SIG-M5 treated with dmso at 0.1 percent for 504 hours (cell line): ENCODE measurements at regions not wholly inside any gene's neighbourhood (a gene's known extent, or its start where the extent isn't known, plus 50 kb on each side); places are given as distances from the start of the nearest gene placed in this dataset.

Experiments
- DNase-seq: peaks from one replicate; lab custom pipeline; 2025; ENCODE audit not compliant: unreplicated experiment; lab: John Stamatoyannopoulos, UW

DNA sequence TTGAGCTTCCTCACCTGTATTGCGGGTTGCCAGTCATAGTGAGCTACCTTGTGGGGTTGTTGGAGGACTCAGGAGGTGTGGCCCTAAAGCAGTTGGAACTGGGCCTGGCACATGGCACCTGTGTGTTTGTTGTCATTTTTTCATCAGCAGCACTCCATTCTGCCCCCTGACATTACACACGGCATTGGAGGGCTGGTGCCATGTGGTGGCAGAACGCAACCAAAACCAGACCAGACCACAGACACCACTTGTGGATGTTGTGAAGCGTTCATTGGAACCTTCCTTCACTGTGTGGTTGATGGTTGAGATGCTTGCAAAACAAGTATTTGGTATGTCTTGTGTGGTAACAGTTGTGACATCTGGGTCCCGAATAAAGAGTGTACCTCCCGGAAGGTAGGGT is 113.2 kb upstream of the ERCC6L2 start:
- DNase-seq = no peak

DNA sequence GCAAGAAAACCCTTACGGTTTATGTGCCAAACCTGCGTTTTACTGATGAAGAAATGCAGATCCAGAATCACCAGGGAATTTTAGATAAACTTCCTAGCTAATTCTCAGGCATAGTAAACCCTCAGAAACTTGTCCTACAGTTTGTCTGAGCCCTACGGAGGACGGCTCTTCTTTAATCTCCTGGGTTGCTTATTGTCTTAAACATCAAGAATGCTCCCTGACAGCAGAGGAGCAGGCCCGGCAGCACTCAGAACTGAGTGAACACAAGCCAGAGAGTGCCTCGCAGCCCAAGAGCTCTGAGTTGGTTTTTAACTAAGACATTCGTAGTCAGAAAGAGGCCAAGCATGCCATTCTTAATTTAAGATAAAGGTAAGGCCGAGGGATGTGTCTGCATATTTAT is 114.7 kb upstream of the ERCC6L2 start:
- DNase-seq = no peak

DNA sequence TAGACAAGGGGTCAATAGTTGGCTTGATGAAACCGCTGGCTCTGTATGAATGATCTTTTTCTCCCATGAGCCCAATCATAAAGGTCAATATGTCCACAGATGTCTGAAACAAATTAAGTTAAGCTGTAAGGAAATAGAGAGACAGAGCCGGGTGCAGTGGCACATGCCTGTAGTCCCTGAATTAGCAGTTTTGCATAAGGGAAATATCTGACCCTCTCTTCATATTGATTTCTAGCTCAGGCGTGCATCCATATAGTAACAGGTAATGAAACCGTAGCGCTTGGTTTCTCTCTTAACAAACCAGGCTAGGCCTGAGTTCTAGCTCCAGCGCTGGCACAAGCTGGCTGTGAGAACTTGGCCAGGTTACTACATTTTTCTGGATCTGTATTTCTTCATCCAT is 118.1 kb upstream of the ERCC6L2 start:
- DNase-seq = no peak

DNA sequence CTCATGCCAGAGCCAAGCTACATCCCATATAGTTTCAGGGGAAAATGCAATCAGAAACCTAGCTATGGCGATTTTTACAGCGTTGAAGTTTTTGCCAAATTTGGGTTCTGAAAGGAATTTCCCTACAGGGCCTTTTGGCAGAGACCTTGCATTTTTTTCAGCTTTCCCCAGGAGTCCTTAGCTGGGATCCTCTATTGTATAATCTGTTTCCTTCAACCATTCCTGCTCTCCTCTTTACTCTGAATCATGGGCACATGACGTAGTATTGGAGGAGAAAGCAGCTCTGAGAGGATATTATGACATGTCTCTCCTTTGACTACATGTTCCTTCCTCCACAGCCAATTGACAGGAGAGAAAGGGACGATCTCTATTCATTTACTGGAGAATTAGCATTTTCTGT is 118.5 kb upstream of the ERCC6L2 start:
- no peak for DNase-seq

DNA sequence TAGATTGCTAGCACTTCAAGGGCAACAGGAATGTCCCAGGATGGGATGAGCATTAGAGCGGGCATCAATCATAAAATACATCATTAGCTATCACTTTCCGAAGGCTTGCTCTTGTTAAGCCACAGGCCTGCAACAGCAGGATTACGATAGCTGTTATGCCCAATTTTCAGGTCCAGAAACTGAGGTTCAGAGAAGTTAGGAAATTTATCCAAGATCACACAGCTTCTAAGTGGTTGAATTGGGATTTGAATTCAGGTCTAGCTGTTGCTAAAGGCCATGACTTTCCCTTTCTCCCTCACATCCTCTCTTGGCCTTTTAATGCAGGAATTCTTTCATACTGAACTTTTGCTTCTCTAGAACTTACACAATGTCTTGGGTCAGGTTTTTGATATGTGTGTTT is 119.4 kb upstream of the ERCC6L2 start:
- DNase-seq = no peak

DNA sequence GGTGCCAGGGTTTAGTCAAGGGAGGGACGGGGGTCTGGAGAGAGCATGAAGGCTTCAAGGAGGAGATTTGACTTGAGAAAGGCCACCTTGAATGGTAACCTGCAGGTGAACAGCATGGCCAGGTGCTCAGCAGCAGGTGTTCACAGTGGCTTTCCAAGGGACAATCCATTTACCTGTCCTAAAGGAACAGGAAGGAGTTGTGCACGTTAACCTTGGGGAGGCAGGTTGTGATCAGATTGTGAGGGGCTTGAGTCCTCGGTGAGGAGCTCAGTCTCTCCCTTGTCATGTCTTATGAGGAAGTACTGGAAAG is 120.1 kb upstream of the ERCC6L2 start:
- DNase-seq = no peak

DNA sequence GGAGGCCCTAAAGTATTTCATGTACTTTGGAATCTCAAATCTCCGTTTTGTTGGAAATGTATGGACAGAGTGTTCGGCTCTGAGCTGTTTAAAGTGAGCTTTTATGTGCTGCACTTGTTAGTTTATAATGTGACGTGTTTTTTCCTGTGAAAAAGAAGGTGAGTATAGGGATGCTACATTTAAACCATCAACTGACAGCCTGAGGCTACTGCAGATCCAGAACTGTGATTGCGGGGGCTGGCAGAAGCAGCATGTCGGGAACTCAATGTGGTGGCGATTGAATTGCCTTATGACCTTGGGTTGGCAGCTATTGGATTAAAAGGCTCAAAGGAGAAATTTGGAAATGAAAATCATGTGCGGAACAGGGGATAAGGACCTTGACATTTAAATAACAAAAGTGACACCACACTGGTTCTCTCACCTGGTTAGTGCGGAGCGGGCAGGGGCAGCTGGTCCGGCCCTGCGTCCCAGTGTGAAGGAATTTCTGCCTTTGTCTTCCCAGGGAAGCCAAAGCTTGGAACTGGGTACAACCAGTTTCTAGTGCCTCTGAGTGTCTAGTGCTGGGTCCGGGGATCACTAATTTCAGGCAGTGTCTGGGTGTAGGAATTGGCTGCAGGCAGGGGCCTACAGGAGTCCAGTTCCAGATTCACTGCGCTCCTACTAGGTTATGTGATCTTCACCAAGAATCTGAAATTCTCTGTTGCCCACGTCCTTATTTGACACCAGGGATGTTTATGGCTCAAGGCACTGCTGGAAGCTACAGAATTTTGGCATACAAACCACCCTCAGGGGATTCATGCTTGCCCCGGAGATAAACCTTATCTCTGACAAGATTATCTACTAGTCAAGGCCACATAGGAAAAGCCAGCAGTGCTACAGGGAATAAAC is 120.7 kb upstream of the ERCC6L2 start:
- no peak for DNase-seq

DNA sequence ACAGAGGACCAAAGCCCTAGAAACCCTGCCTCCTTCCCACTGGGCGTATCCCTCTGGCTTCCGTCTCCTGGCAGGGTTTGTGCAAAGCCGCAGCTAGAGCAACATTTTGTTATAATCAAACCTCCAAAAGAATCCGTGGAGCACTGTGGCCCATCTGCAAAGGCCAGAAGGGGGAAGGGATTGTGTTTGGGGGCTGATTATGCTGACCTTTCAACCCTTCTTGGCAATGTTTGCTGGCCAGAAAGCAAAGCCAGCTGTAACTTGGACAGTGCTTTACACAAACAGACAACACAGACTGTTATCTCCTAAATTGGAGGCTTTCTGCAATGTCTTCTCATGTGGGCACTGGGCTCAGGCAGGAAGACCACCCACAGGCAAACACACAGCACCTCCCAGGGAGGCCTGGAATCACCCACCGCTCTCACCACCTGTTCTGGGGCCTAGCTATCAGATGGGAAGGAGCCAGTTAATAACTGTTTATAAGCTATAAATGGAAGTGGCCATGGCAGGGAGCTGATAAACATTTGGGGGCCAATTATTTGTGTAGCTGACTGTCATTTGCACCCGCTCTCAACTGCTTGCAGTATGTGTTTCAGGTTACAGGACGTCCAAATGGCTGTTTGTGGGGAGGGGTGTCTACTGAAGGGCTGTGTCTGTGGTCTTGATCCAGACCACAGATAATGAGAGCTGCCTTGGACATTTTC is 121.6 kb upstream of the ERCC6L2 start:
- DNase-seq = no peak

DNA sequence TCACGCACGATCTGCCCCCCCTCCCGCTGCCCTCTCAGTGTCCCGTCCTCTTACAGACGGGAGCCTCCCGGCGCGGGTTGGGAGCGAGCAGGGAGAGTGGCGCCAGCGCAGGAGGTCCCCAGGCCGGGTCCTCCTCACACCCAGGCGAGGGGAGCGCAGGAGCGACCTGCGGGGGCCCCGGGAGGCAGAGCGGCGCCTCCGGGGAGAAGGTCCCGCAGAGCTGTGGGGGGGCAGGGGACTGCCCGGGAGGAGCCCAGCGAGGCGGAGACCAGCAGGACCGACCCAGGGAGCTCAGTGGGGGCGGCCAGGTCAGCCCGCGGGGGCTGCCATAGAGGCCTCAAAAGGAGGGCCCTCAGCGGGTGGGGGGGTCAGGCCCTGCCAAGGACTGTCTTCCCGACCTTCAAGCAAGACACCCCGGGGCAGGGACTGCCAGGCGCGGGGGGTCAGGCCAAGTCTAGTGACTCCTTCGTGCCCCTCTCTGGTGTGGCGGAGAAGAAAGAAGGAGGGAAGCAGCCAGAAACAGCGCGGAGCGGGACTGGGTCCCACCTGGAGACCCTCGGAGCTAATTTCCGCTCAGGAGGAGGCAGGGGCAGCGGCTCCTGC is 123.3 kb upstream of the ERCC6L2 start:
- DNase-seq = no peak

DNA sequence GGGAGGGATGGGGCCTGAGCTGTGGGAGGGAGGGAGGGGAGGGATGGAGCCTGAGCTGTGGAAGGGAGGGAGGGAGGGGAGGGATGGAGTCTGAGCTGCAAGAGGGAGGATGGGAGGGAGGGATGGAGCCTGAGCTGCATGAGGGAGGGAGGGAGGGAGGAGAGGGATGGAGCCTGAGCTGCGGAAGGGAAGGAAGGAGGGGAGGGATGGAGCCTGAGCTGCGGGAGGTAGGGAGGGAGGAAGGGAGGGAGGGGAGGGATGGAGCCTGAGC is 124.0 kb upstream of the ERCC6L2 start:
- no peak for DNase-seq

DNA sequence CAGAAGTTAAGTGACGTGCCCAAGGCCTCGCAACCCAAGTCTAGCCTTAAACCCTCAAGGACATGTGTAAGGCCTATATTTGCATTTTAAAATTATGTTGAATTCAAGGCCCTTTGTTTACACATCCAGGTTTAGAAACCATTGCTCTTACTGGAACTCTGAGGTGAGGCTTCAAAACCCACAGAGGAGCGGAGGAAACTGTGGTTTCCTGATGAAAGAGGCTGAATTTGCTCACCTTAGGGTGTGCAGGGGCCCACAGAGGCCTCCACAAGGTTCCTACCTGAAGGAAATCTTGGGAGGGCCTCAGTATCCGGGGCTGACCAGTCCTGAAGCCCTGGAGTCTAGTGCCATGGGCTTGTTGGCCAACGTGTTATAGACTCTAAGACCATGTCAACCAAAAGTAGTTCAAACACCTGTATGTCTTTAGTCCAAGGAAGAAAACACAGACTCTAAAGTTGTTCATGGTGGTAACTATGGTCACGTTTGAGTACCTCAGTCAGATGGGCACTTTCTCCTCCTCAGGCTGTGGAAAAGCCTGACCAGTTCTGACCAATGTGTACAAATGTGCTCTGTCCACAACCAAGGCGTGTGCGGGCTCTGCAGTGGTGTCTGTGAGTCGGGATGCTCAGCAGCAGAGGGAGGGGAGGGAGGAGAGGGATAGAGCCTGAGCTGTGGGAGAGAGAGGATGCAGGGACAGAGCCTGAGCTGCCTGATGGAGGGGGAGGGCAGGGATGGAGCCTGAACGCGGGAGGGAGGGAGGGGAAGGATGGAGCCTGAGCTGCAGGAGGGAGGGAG is 124.6 kb upstream of the ERCC6L2 start:
- no peak for DNase-seq

DNA sequence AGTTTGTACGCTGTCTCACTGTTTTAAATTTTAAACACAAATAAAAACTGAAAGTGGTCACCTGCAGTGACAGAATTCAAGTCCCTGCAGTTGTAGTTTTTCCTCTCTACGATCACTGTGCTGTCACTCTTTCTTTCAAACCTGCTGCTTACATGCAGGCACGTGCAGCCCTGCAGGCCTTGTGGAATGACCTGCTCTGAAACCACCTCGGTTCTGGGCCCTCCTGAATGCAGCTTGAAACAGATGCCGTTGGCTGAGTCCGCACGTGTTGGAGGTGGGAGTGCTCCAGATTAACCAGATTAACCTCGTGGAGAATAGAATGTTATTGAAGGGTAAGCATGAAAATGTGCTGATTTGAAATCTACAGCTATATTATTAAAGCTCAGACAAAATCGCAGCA is 126.0 kb upstream of the ERCC6L2 start:
- DNase-seq = no peak

DNA sequence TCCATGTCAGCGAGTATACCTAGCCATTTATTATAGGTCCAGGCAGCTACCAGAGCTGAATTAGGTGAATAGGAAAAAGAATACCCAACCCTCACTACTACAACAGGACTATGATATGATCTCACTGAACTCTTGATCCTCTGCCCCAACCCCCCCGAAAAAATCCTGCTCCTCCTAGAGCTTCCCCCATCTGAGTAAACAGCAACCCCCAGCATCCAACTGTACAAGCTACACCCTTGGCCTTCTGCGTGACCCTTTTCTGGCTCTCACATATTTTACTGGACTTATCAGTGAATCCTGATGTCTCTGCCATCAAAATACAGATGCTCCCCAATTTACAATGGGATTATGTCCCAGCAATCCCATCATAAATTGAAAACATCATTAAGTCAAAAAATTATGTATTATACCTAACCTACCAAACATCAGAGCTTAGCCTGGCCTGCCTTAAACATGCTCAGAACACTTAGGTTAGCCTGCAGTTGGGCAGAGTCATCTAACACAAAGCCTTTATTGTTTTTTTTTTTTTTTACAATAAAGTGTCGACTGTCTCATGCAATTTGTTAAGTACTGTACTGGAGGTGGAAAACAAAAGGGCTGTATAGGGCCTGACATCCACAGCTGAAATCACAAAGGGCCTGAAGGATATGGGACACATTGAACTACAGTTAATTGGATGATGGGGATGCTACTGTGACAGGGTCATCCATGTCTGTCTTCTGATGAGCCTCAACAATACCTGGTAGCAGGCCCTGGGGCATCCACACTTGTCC is 128.9 kb upstream of the ERCC6L2 start:
- DNase-seq = no peak

DNA sequence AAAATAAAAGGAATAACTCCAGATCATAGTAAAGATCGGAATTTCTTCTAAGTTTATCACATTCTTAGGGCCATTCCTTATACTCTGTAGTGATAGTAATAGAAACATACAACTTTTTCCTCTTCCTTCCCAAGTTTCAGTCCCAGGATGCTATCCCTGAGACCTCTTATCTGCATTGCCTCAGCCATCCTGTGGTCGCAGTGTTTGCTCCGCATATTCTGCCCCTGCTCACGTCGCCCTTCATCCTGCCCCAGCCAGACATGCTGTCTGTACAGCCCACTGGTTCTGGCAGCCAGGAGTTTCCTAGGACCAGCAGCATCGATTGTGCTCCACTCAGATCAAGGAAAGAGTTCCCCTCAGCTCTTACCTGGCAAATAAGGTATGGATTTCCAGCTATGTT is 132.7 kb upstream of the ERCC6L2 start:
- no peak for DNase-seq

DNA sequence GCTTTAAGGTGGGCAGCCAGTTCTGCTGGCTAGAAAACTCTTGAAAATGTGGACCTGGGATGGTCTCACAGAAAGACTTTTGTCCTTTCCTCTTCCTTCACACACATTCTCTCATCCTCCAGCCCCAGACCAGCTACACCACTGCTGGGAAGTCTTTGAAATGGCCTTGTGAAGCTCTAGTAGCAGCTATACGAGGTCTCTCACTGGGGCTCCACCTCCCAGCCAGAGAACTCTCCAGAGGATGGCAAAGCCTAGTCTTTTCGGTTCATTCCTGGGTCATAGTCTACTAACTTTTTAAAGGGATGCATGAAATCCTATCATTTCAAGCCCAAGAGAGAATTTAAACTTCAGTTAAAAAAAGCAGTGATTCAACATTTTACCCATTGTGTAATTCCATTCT is 133.9 kb upstream of the ERCC6L2 start:
- DNase-seq = no peak

DNA sequence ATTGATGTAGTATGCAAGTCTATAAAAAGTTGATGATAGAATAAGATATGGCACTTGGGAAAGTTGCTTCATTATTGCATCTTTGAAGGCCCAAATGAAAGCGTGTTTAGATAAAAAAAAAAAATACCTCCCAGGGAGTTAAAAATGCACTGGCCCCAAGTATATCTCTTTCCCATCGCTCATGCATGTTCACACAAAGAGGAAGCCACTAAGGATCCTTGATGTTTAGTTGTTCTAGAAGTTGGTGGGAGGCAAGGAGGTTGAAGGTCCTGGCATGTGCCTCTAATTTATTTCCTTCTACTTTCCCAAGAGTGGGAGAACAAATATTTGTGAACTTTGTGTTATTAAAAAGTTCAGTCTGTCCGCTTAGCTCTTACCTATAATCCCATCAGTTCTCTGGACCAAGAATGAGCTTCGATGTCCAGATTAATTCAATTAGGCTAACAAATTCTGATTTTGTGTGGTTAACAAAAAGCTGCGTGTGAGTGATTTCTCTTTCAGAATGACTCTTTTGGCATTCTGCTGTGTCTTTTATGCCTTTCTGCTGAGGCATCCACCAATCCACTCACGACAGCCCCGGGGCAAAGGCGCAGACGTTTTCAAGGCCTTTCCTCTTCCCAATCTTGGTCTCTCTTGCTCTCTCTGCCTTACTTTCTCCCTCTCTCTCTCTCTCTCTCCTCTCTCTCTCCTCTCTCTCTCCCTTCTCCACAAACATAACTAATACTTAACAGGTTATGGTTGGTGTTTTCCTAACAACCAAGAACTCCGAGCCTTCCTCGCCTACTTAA is 135.1 kb upstream of the ERCC6L2 start:
- DNase-seq = no peak

DNA sequence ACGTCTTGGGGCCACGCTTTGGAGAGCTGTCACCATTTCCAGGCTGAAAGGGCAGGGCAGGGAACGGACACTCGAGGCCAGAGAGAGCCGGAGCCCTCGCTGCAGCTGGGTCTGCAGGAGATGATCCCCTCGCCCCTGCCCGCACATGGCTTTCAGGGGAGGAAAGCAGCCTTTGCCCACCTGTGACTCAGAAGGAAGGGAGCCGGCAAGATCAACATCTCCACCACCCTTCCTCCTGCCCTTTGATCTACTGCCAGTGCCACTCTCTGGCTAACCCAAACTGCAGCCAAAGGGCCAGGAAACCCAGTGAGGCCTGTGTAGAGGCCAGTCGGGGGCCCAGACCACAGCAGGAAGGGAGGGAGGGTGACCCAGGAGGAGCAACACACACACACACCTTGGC is 137.1 kb upstream of the ERCC6L2 start:
- no peak for DNase-seq

DNA sequence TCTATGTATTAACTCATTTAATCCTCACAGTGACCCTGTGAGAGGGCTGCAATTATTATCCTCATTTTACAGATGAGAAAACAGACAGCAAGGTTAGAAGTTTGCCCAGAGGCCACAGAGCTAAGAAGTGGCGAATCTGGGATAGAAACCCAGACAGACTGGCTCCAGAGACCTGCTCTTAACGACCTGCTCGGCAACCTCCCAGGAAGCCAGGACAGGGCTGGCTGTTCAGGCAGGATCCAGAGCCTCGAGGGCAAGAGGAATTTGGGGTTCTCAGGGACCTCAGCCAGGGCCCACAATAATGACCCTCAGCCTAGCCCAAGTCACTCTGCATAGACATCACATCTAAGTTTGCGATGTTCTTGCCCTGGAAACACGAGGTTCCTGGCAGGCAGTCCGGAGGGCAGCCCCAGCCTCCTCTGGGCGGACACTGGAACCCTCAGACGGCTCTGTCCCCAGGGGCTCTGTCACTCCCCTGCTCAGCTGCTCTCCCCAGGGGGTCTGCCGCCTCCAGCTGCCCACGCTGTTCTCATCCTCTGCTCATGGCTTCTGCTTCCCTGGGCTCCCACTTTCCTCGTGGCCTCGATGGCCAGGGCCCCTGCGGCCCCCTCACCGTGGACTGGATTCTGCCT is 138.5 kb upstream of the ERCC6L2 start:
- no peak for DNase-seq

DNA sequence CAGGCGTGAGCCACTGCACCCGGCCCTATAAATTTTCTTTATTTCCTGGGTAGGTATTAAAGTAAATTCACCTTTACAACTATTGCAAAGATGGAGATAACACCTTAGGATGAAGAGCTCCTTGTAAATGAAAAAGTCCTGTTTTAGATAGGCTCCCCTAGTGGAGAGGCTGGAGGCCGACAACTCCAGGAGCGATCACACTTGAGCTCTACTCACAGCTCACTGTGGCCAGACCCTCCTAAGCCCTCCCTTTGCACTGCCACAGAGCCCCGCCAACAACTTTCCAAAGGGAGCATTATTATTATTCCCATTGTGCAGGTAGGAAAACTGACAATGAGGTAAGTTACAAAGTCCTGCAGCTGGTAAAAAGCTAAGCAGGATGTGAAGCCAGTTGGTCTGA is 139.1 kb upstream of the ERCC6L2 start:
- peak; percentile 1 for DNase-seq

DNA sequence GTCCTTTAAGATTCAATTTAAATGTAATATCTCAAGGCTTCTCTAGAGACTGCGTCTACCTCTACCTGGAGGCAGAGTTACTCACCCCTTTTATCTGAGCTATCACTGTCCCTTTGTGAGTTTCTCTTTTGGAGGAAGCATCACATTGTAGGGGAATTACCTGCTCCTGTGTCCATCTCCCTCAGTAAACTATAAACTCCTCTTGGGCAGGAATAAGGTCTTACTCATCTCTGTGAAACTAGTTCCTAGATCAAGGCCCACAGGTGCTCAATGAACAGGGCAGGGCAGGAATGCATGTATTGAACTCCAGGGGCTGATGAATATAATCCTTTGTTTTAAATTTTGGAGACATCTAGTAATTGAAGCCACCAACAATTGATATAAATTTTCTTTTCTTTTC is 139.8 kb upstream of the ERCC6L2 start:
- DNase-seq = no peak
